SU-DHL-6 (cell line): ENCODE measurements at regions not wholly inside any gene's neighbourhood (a gene's known extent, or its start where the extent isn't known, plus 50 kb on each side); places are given as distances from the start of the nearest gene placed in this dataset.

Source experiments
- H2AFZ ChIP-seq: fragments of 200-600 bp; sonication (generic); 2 replicates; pipeline ENCODE4 v1.6.1; 2014; ENCODE audit warnings: low read depth, mild to moderate bottlenecking, moderate library complexity, mixed read lengths, antibody characterized with exemption, low read length; ENCODE audit not compliant: severe bottlenecking
- H3F3A ChIP-seq: fragments of 200-600 bp; shearing (Covaris generic); 2 replicates; pipeline ENCODE4 v1.6.0; 2016; ENCODE audit warnings: antibody characterized with exemption, mild to moderate bottlenecking; ENCODE audit not compliant: insufficient read depth
- H3K27ac ChIP-seq: fragments of 200-600 bp; sonication (generic); 2 replicates; pipeline ENCODE4 v1.5.1; 2016; ENCODE audit warnings: low read depth, mild to moderate bottlenecking, low read length, moderate library complexity, mixed read lengths
- H3K27me3 ChIP-seq: fragments of 200-600 bp; sonication (generic), shearing (Covaris generic); 2 replicates; pipeline ENCODE4 v1.6.0; 2014; ENCODE audit warnings: mild to moderate bottlenecking, low read length
- H3K36me3 ChIP-seq: fragments of 200-600 bp; sonication (generic); 2 replicates; pipeline ENCODE4 v1.6.1; 2014; ENCODE audit warnings: mild to moderate bottlenecking, low read length, mixed read lengths
- H3K4me2 ChIP-seq: fragments of 300-600, 200-600 bp; shearing (Covaris generic), sonication (generic); 2 replicates; pipeline ENCODE4 v1.6.0; 2014; ENCODE audit warnings: low read length, low read depth, mild to moderate bottlenecking; ENCODE audit not compliant: poor library complexity, severe bottlenecking
- H3K4me3 ChIP-seq: fragments of 200-600 bp; sonication (generic); 2 replicates; pipeline ENCODE4 v1.5.1; 2014; ENCODE audit warnings: antibody characterized with exemption, low read length, mild to moderate bottlenecking, mixed read lengths; ENCODE audit not compliant: insufficient read depth, poor library complexity, severe bottlenecking
- H3K79me2 ChIP-seq: fragments of 200-600 bp; sonication (generic); 2 replicates; pipeline ENCODE4 v1.6.1; 2014; ENCODE audit warnings: mild to moderate bottlenecking, low read length, moderate library complexity; ENCODE audit not compliant: insufficient read depth
- H3K9ac ChIP-seq: fragments of 200-600 bp; sonication (generic); 2 replicates; pipeline ENCODE4 v1.7.0; 2014; ENCODE audit warnings: mild to moderate bottlenecking, low read length
- H3K9me2 ChIP-seq: fragments of 200-600 bp; sonication (generic); replicated peaks from 2 replicates; pipeline ENCODE4 v1.6.1; 2014; ENCODE audit warnings: low read length; ENCODE audit not compliant: insufficient read depth
- H3K9me3 ChIP-seq: fragments of 200-600 bp; sonication (generic); 2 replicates; pipeline ENCODE4 v1.6.1; 2014; ENCODE audit warnings: low read length, mixed read lengths; ENCODE audit not compliant: insufficient read depth
- H4K20me1 ChIP-seq: fragments of 200-600 bp; sonication (generic); 2 replicates; pipeline ENCODE4 v1.6.1; 2014; ENCODE audit warnings: low read depth, mild to moderate bottlenecking, antibody characterized with exemption, low read length, moderate library complexity, mixed read lengths
- CTCF ChIP-seq: fragments of 200-600 bp; sonication (generic); IDR thresholded peaks from one replicate; pipeline ENCODE4 v1.5.1; 2017; ENCODE audit warnings: antibody characterized with exemption, mild to moderate bottlenecking, low read length, moderate library complexity; ENCODE audit not compliant: insufficient read depth, poor library complexity, severe bottlenecking
- EZH2phosphoT487 ChIP-seq: fragments of 200-600 bp; sonication (generic), shearing (Covaris generic); conservative IDR thresholded peaks from 2 replicates; pipeline ENCODE4 v1.6.1; 2018; ENCODE audit warnings: mild to moderate bottlenecking, antibody characterized with exemption, low read length, moderate library complexity, mixed read lengths

GRCh38 chr11:122341477-122341876 lies 225.5 kb upstream of the BLID start:
- TF ChIP-seq CTCF (no peak), EZH2phosphoT487 (no peak)
- H3K9me2 ChIP-seq = no peaks in the 10 kb centered on the region
- H3K4me2 ChIP-seq = no peak overlapping the region

GRCh38 chr11:122340607-122341290 lies 224.7 kb upstream of the BLID start:
- Histone ChIP-seq H3K9ac (no peak overlapping the region), H3K79me2 (no peaks in the 10 kb centered on the region), H3K27ac (no peak overlapping the region), H2AFZ (no peak overlapping the region), H3K36me3 (no peaks in the 10 kb centered on the region), H4K20me1 (no peaks in the 10 kb centered on the region), H3K9me3 (no peaks in the 10 kb centered on the region), H3K4me2 (no peak overlapping the region), H3F3A (no peaks in the 10 kb centered on the region), H3K4me3 (no peak overlapping the region), H3K9me2 (no peaks in the 10 kb centered on the region), H3K27me3 (no peaks in the 10 kb centered on the region)
- TF ChIP-seq CTCF (no peak), EZH2phosphoT487 (no peak)

More at GRCh38 chr11:122341477-122341876, 225.5 kb upstream of the BLID start:
- no peaks in the 10 kb centered on the region for H3K9me3 ChIP-seq
- no peaks in the 10 kb centered on the region for H3K36me3 ChIP-seq
- H3K4me3 ChIP-seq = no peak overlapping the region
- no peak overlapping the region for H2AFZ ChIP-seq
- no peaks in the 10 kb centered on the region for H3F3A ChIP-seq
- no peak overlapping the region for H3K9ac ChIP-seq
- no peaks in the 10 kb centered on the region for H3K27me3 ChIP-seq
- H4K20me1 ChIP-seq = no peaks in the 10 kb centered on the region
- no peak overlapping the region for H3K27ac ChIP-seq
- no peaks in the 10 kb centered on the region for H3K79me2 ChIP-seq

GRCh38 chr11:122339436-122340060 lies 223.5 kb upstream of the BLID start:
- H2AFZ ChIP-seq = no peak overlapping the region
- TF ChIP-seq CTCF = no peak
- no peak for TF ChIP-seq EZH2phosphoT487
- no peaks in the 10 kb centered on the region for H3K27me3 ChIP-seq
- H3K4me2 ChIP-seq = no peak overlapping the region
- H3F3A ChIP-seq = no peaks in the 10 kb centered on the region
- no peaks in the 10 kb centered on the region for H4K20me1 ChIP-seq
- H3K79me2 ChIP-seq = no peaks in the 10 kb centered on the region
- H3K9ac ChIP-seq = no peak overlapping the region
- H3K9me3 ChIP-seq = no peaks in the 10 kb centered on the region
- H3K9me2 ChIP-seq = no peaks in the 10 kb centered on the region
- no peaks in the 10 kb centered on the region for H3K36me3 ChIP-seq
- no peak overlapping the region for H3K27ac ChIP-seq
- H3K4me3 ChIP-seq = no peak overlapping the region
